ENCODE measurements at regions not wholly inside any gene's neighbourhood (a gene's known extent, or its start where the extent isn't known, plus 50 kb on each side); places are given as distances from the start of the nearest gene placed in this dataset.

GRCh38 chr5:171623551-171624097 lies 162.0 kb upstream of the SMIM23 start (continued):
- TF ChIP-seq ZNF747 (CRISPR knock-in tag; IDR thresholded peaks at IDR 0.05; ENCODE audit: borderline replicate concordance) (no peak), ZFY (CRISPR knock-in tag; IDR thresholded peaks at IDR 0.05) (peak; percentile 43; the same call in 1 of the 2 replicates), HNF1B (CRISPR knock-in tag; IDR thresholded peaks at IDR 0.05) (peak; percentile 98), ZGPAT (CRISPR knock-in tag; IDR thresholded peaks at IDR 0.05) (peak; percentile 31; the same call in 1 of the 2 replicates), ZNF414 (CRISPR knock-in tag; IDR thresholded peaks at IDR 0.05) (no peak), HNF4A (CRISPR knock-in tag; IDR thresholded peaks at IDR 0.05) (peak; percentile 16; the same call in 1 of the 2 replicates), ZNF674 (CRISPR knock-in tag; IDR thresholded peaks at IDR 0.05; ENCODE audit: low read depth) (no peak)

GRCh38 chr5:171624396-171624795 lies 161.2 kb upstream of the SMIM23 start:
- peak overlapping the region; percentile 81 for H3K4me2 ChIP-seq (ENCODE audit: low read depth, low read length)
- in situ Hi-C loops (cut with HindIII; ENCODE audit: extremely low pct_ligation_motif_present, low pct_unique_long_range_greater_than_20kb) (no loop called here), intact Hi-C loops (cut with micrococcal nuclease; ENCODE audit: unreplicated experiment) (no loop called here)
- no peak overlapping the region for H3K4me3 ChIP-seq (replicated peaks in 1 of 3; ENCODE audit: insufficient read depth in 1 of 3, low read depth in 2 of 3, low read length in 3 of 3)
- ATAC-seq (peak; percentile 21), FAIRE-seq (no peak), DNase-seq (ENCODE audit: low spot score) (no peak)
- H3K9me3 ChIP-seq (ENCODE audit: low read length) = no peaks in the 10 kb centered on the region
- H3K27me3 ChIP-seq (ENCODE audit: control insufficient read depth in 1 of 2, insufficient read depth in 2 of 2, low read length in 2 of 2) = no peaks in the 10 kb centered on the region
- ChIA-PET POLR2A (no interaction called here), CTCF (ENCODE audit: low intra/inter-chr PET ratio, low total read pairs) (no interaction called here)
- no peaks in the 10 kb centered on the region for H3K36me3 ChIP-seq (replicated peaks in 1 of 2; ENCODE audit: control insufficient read depth in 1 of 2, insufficient read depth in 2 of 2, low read length in 2 of 2)
- no peak overlapping the region for H2AFZ ChIP-seq (ENCODE audit: low read length)
- H3K79me2 ChIP-seq (ENCODE audit: insufficient read depth, low read length) = no peaks in the 10 kb centered on the region
- TF ChIP-seq ZNF646 (CRISPR knock-in tag; IDR thresholded peaks at IDR 0.05) = 0 out of 2 replicates have a peak, but pooled peaks have one; percentile 27
- TF ChIP-seq ZBTB42 (CRISPR knock-in tag; IDR thresholded peaks at IDR 0.05) = no peak
- TF ChIP-seq ZNF317 (CRISPR knock-in tag; IDR thresholded peaks at IDR 0.05) = 0 out of 2 replicates have a peak, but pooled peaks have one; percentile 17
- no peak overlapping the region for H3K27ac ChIP-seq (ENCODE audit: extremely low read length, insufficient read depth, low read length)
- H3K9ac ChIP-seq (ENCODE audit: insufficient read depth, low read depth, low read length) = no peak overlapping the region
- no peaks in the 10 kb centered on the region for H4K20me1 ChIP-seq (ENCODE audit: insufficient read depth, low read length)
- 48% methylated on average over 5 of the region's 5 CpGs for WGBS (ENCODE audit: low lambda C conversion rate)
- H3K4me1 ChIP-seq (ENCODE audit: insufficient read depth, low read length) = peaks cover 22% of the 10 kb centered on the region
- BruUV-seq (replicated peaks) = no TSS peak

All from HepG2 (cell line).